ENCODE measurements at regions not wholly inside any gene's neighbourhood (a gene's known extent, or its start where the extent isn't known, plus 50 kb on each side); places are given as distances from the start of the nearest gene placed in this dataset.

- intact Hi-C loops (cut with DNase I), result no loop called here
- Histone ChIP-seq H3K27ac (no peak overlapping the region), H3K4me1 (no peaks in the 10 kb centered on the region), H3K9me3 (no peaks in the 10 kb centered on the region), H3K4me3 (no peak overlapping the region), H3K27me3 (no peaks in the 10 kb centered on the region), H3K36me3 (replicated peaks in 1 of 2; ENCODE audit: insufficient read depth in 1 of 2, low read depth in 2 of 2) (no peaks in the 10 kb centered on the region)
- 52 to 59% methylated on average over 1 of the region's 1 CpG for WGBS, 2 donors
- DNase-seq (no peak), ATAC-seq (no peak)
- TF ChIP-seq, protein P1, sequence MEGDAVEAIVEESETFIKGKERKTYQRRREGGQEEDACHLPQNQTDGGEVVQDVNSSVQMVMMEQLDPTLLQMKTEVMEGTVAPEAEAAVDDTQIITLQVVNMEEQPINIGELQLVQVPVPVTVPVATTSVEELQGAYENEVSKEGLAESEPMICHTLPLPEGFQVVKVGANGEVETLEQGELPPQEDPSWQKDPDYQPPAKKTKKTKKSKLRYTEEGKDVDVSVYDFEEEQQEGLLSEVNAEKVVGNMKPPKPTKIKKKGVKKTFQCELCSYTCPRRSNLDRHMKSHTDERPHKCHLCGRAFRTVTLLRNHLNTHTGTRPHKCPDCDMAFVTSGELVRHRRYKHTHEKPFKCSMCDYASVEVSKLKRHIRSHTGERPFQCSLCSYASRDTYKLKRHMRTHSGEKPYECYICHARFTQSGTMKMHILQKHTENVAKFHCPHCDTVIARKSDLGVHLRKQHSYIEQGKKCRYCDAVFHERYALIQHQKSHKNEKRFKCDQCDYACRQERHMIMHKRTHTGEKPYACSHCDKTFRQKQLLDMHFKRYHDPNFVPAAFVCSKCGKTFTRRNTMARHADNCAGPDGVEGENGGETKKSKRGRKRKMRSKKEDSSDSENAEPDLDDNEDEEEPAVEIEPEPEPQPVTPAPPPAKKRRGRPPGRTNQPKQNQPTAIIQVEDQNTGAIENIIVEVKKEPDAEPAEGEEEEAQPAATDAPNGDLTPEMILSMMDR (IDR thresholded peaks at IDR 0.05), result no peak
- TF ChIP-seq POLR2A (IDR thresholded peaks at IDR 0.05), result no peak
Observed at GRCh38 chr11:42075180-42075579, 615.7 kb upstream of the LRRC4C start.

- 36 to 50% methylated on average over 1 of the region's 1 CpG for WGBS, 2 donors
- TF ChIP-seq, protein P1 (IDR thresholded peaks at IDR 0.05), result no peak
- no peak for TF ChIP-seq POLR2A (IDR thresholded peaks at IDR 0.05)
Observed at GRCh38 chr11:42077794-42078193, 618.3 kb upstream of the LRRC4C start.

DNA sequence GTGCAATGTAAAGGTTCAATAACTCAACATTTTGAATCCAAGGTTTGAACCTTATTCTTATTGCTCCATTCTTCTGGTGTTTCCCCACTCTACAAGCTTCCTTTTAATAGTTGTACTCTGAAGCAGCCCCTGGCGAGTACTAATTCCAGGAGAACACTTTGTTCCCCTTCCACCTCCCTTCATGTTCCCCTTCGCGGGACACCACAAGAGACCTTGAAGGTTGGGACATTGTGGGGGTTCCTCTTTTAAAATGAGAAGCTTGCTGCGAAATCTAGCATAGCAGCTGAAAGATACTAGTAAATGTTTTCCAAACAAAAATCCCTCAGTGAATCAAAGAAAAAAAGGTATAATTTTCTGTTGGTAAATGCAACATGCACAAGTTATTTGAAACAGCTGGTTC, 626.3 kb upstream of the LRRC4C start:
- 62 to 66% methylated on average over 4 of the region's 4 CpGs for WGBS, 2 donors
- ATAC-seq (no peak), DNase-seq (peak in 1 of 4 donors; percentile 9)
- intact Hi-C loops (cut with DNase I), result no loop called here
- Histone ChIP-seq H3K9me3 (no peaks in the 10 kb centered on the region), H3K27ac (no peak overlapping the region), H3K4me3 (no peak overlapping the region), H3K4me1 (no peaks in the 10 kb centered on the region), H3K27me3 (no peaks in the 10 kb centered on the region), H3K36me3 (replicated peaks in 1 of 2; ENCODE audit: insufficient read depth in 1 of 2, low read depth in 2 of 2) (no peaks in the 10 kb centered on the region)
- TF ChIP-seq, protein P1 (IDR thresholded peaks at IDR 0.05), result no peak
- TF ChIP-seq POLR2A (IDR thresholded peaks at IDR 0.05), result no peak

More at GRCh38 chr11:42077794-42078193, 618.3 kb upstream of the LRRC4C start:
- DNase-seq, result no peak
- H3K36me3 ChIP-seq (replicated peaks in 1 of 2; ENCODE audit: insufficient read depth in 1 of 2, low read depth in 2 of 2), result no peaks in the 10 kb centered on the region
- H3K27me3 ChIP-seq, result no peaks in the 10 kb centered on the region
- H3K27ac ChIP-seq, result no peak overlapping the region
- no peaks in the 10 kb centered on the region for H3K4me1 ChIP-seq
- H3K4me3 ChIP-seq, result no peak overlapping the region
- intact Hi-C loops (cut with DNase I), result no loop called here
- H3K9me3 ChIP-seq, result no peaks in the 10 kb centered on the region
- no peak for ATAC-seq

- 58 to 65% methylated on average over 3 of the region's 3 CpGs for WGBS, 2 donors
- no peaks in the 10 kb centered on the region for H3K27me3 ChIP-seq
- TF ChIP-seq, protein P1 (IDR thresholded peaks at IDR 0.05), result no peak
- TF ChIP-seq POLR2A (IDR thresholded peaks at IDR 0.05), result no peak
- H3K27ac ChIP-seq, result no peak overlapping the region
- no peaks in the 10 kb centered on the region for H3K9me3 ChIP-seq
- H3K4me3 ChIP-seq, result no peak overlapping the region
- intact Hi-C loops (cut with DNase I), result no loop called here
- ATAC-seq, result no peak
- no peaks in the 10 kb centered on the region for H3K36me3 ChIP-seq (replicated peaks in 1 of 2; ENCODE audit: insufficient read depth in 1 of 2, low read depth in 2 of 2)
- DNase-seq, result no peak
- no peaks in the 10 kb centered on the region for H3K4me1 ChIP-seq
Observed at GRCh38 chr11:42093541-42093940, 634.1 kb upstream of the LRRC4C start.

DNA sequence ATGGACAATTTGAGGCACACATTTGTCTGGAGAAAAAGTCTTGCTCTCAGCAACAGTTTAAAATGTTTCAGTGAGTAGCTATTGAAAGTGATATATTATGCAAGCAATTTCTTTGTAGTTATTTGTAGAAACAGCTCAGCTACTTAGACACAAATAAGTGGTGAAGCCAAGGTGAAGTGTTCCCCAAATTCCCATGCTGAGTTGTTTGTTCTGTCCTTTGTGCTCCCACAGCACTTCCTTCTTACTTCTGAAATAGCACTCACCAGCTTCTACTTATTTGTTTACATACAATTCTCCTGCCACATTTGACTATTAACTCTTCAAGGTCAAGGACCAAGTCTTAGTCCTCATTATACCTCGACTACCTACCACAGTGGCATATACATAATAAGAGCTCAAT, 638.6 kb upstream of the LRRC4C start:
- ATAC-seq, result no peak
- no peaks in the 10 kb centered on the region for H3K27me3 ChIP-seq
- 21 to 29% methylated on average over 1 of the region's 1 CpG for WGBS, 2 donors
- H3K4me3 ChIP-seq, result no peak overlapping the region
- H3K27ac ChIP-seq, result no peak overlapping the region
- no peaks in the 10 kb centered on the region for H3K36me3 ChIP-seq (replicated peaks in 1 of 2; ENCODE audit: insufficient read depth in 1 of 2, low read depth in 2 of 2)
- no peaks in the 10 kb centered on the region for H3K9me3 ChIP-seq
- H3K4me1 ChIP-seq, result no peaks in the 10 kb centered on the region
- no peak for TF ChIP-seq POLR2A (IDR thresholded peaks at IDR 0.05)
- TF ChIP-seq, protein P1 (IDR thresholded peaks at IDR 0.05), result no peak
- intact Hi-C loops (cut with DNase I), result no loop called here
- DNase-seq, result no peak
